ENCODE measurements at regions not wholly inside any gene's neighbourhood (a gene's known extent, or its start where the extent isn't known, plus 50 kb on each side); places are given as distances from the start of the nearest gene placed in this dataset.
A peak's percentile ranks its signal among the peaks of the same experiment; 100 is the strongest.

- DNase-seq = peak; percentile 25
Observed at GRCh38 chr17:5788266-5788900, 204.1 kb upstream of the NLRP1 start.

- no peak for DNase-seq
Observed at GRCh38 chr17:5789528-5789927, 205.2 kb upstream of the NLRP1 start.

DNA sequence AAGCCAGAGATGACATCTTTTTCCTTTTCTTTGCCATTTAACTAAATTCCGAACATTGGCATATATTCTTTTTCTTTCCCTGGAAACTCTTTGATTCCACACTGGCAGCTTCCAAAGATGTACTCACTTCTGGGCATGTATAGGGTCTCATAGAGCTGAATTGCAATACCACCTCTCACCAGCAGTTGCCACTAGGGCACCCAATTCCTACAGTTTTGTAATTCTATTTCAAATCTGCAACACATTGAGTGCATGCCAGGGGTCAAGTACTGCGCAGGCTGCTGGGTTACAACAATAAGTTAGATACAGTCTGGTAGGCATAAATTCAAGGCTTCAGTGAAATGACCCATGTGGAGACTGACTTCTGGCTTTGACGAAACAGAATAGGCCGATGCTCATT is 208.8 kb upstream of the NLRP1 start:
- peak; percentile 8 for DNase-seq

DNA sequence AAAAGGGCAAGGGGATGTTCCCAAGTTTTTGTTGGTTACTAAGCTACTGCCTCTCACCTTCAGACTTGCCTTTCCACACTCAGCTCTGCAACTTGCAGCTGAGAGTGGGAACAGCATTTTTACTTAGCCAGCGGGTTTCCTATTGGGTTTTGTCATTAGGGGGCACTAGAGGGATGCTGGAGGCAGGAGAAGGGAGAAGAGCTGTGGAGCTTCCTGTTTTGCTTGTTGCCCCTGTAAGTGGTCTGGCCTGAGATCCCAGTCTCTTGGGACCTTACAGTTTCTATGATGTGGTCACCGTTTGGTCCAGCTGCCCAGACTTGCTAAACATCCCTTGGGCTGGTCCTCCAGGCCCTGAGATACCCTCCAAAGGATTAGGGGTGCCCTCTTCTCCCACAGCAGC is 209.6 kb upstream of the NLRP1 start:
- no peak for DNase-seq

DNA sequence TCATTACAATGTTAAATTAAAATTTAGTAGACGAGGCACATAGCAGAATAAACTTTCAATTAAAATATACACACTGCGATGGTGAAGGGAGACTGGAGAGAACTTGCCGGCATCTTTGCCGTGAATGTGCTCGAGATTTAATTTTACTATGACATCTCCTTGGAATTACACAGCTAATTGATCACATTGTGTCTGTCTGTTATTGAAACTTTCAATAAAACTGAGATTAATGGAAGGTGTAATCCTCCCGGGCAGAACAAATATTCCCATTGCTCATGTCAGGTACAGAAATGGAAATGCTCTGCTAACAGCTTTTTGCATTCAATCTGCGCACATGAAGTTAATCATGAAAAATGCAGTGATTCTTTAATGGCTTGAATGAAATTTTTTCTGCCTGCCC is 210.1 kb upstream of the NLRP1 start:
- DNase-seq = no peak

DNA sequence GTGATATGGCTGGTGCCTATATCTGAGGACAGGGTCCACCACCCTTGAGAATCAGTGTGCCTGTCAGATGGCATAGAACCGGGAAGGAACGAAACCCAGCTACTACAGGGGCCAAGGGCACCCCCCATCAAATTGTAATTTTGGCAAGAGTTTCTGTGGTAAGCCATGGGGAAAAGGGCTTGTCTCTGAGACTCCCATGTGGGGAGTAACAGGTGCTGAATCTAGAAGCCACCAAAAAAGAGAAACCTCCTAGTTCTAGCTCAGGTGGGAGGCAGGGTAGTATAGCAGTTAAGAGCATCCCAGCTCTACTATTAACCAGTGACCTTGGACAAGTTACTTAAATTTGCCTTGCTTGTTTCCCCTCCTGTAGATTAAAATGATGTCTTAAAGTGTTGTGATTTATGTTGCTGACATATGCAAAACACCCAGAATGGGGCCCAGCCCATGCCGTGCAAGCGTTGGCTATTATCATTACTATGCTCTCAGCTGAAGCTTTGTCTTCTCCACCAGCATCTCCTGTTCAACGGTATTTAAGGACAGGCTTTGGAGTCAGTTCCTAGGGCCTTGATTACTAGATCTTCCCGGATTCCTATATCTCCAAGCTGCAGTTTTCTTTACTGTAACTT is 210.7 kb upstream of the NLRP1 start:
- DNase-seq = no peak

DNA sequence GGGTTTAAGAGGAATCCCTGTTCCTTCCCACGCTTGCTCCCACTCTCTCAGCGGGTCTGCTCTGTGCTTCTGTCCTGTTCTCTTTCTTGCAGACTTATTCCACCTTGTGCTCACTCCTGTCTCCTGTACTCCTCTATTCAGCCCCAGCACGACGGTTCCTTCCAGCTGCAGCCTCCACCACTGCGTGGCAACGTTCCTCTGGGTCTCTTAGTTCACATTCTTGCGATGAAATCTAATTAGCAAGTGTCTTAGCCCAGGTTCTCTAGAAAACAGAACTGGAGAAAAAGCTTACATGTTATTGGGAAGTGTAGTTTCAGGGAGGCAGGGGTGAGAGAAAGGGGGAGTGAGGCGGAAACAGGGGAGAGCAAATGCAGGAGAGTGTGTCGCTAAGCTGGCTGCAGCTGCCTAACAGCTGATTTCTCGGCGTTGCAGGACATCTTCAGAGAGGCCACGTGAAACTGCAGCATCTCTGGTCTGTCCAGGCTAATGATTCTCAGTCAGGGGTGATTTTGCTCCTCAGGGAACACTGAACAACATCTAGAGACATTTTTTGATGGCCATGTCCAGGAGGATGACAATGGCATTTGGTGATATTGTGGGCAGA is 213.2 kb upstream of the NLRP1 start:
- DNase-seq = no peak

GRCh38 chr17:5798094-5798493 is 213.8 kb upstream of the NLRP1 start:
- DNase-seq = no peak

GRCh38 chr17:5800131-5800530 is 215.8 kb upstream of the NLRP1 start:
- no peak for DNase-seq

- no peak for DNase-seq
Observed at GRCh38 chr17:5800646-5801045, 216.3 kb upstream of the NLRP1 start.

- DNase-seq = no peak
Observed at GRCh38 chr17:5804251-5804650, 219.9 kb upstream of the NLRP1 start.

DNA sequence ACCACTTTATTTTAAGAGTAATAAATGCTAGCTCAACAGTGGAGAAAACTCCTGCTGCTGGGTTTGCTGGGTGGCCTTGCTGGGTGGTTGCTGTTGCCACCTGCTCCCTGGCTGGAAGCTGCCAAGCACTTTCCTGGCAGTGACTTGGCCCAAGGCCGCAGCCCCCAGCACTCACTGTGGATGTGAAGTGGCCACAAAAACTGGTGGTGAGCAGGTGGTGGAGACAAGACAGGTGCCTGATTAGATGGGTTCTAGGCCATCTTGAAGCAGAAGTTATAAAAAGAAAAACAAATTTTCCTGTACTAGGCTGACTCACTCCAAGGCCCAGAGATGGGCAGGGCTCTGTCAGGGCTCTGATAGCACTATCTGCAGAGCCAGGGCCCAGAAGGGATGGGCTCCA is 224.7 kb upstream of the NLRP1 start:
- DNase-seq = peak; percentile 44

DNA sequence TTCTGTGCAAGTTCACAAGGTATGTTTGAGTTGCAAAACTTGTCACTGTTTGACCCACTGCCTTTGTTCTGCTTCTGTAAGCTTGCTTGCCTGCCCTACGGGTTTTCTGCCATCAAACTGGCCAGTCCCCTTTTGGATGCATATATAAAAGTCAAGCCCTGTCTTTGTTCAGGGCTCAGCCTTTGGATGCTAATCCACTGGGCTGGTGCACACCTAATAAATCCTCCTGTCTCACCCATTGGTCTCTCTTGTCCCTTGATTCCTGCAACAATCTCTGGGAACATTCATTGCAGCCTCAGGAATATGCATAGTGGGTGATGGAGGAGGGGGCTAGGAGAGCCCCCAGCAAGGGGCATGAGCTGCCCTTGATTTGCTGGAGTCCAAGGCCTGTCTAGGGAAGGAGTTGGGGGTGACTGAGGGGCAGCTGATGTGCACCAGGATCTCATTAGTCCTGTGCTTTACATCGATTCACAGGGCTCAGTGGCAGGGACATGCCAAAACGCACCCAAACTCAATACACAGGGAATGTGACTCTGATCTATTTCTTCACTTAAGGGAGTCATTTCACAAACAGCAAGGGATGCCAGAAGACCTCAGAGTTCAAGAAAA is 225.4 kb upstream of the NLRP1 start:
- no peak for DNase-seq

- DNase-seq = no peak
Observed at GRCh38 chr17:5812590-5812989, 228.3 kb upstream of the NLRP1 start.

DNA sequence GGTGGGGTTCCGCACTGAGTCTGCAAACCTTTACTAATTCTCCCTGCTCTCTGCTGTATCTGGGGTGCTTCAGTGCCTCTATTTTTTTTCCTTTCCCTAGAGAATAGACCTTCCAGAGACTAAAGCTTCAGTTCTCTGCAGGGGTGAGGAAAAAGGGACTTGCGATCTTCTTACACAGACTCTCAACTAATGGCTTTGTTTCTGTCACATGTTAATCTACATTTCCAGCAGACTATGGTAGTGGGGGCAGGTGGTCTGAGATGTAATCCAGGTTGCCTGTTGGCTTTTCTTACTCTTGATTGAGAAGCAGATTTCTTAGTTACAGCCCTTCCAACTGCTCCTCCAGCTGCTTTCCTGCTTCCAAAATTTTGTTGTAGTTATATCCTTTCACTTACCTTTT is 229.0 kb upstream of the NLRP1 start:
- no peak for DNase-seq

GRCh38 chr17:5815396-5815795 is 231.1 kb upstream of the NLRP1 start:
- DNase-seq = no peak

GRCh38 chr17:5816491-5817070 is 232.3 kb upstream of the NLRP1 start:
- no peak for DNase-seq

- no peak for DNase-seq
Observed at GRCh38 chr17:5817475-5818395, 233.4 kb upstream of the NLRP1 start.

- no peak for DNase-seq
Observed at GRCh38 chr17:5819396-5819795, 235.1 kb upstream of the NLRP1 start.

DNA sequence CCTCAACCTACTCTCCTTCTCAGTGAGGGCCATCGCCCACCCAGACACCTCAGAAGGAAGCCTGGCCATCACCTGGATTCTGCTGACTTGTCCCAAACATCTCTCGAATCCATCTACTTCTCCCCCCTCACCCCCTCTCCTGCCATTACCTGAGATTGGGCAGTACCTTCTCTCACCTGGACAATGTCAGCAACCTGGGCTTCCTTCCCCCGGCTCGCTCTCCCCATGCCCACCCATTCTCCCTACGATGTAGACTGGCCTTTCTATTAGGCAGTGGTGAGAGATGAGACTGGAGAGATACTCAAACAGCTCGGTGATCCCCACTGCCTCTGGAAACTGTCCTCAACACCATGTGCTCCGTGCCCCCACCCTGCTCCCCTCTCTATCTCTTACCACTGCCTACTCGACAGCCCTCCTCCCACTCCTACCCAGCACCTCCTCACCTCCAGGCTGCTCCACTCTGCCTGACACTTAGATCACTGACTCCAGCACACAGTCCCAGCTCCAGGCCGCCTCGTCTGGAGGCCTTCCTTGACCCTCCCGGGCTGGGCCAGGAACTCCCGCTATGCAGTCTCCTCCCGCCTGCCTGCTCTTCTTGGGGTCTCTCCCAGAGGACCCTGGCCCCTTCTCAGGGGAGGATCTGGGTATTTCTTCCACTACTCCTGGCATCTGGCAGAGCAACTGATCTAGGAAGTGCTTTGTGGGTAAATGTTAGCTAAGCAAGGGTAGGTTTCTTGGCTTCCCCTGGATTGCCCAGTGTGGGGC is 235.8 kb upstream of the NLRP1 start:
- DNase-seq = no peak

DNA sequence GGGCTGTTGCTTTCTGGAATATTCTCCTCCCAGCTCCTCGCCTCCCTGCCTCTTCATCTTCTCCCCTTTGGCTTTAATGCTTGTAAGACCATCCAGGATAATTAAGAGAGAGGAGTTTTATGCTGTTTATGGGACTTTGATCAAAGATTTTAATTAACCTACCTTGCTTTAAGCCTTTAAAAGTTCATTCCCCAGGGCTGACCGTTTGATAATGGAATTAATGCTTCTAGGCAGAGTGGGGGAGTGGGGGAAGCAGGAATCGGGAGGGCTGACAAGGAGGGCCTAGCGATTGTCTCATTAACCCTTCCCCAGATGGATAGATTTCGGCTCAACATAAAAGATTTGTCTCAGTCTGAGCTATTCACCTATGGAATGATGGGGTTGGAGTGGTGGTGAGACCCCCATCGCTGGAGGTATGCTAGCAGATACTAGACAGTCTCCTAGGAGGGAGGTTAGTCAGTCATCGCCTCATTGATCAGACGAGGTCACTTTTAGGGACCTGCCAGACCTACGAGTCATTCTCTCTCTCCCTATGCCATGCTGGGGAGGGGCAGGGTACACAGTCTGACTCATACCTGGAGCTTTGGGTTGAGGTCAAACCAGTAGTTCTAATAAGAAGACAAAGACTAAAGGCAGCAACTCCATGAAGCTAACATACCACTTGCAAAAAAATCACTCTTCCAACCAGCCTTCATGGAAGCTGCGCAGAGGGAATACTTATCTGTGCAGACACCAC is 236.6 kb upstream of the NLRP1 start:
- DNase-seq = no peak
